ENCODE measurements at regions not wholly inside any gene's neighbourhood (a gene's known extent, or its start where the extent isn't known, plus 50 kb on each side); places are given as distances from the start of the nearest gene placed in this dataset.

- H3K4me3 ChIP-seq (ENCODE audit: low read depth, low read length): no peak overlapping the region
- no peak for DNase-seq (ENCODE audit: low read depth)
- TF ChIP-seq POLR2A (IDR thresholded peaks at IDR 0.05; ENCODE audit: extremely low read depth, insufficient read length) (no peak), MYC (IDR thresholded peaks at IDR 0.05; ENCODE audit: low read depth, low read length) (no peak), CTCF (IDR thresholded peaks at IDR 0.05; ENCODE audit: low read depth, low read length) (no peak), MAX (IDR thresholded peaks at IDR 0.05; ENCODE audit: low read depth, low read length) (no peak)
These were observed 60.9 kb upstream of the OSR1 start for GRCh38 chr2:19419211-19419880.

- TF ChIP-seq CTCF (IDR thresholded peaks at IDR 0.05; ENCODE audit: low read depth, low read length) (no peak), MAX (IDR thresholded peaks at IDR 0.05; ENCODE audit: low read depth, low read length) (no peak), MYC (IDR thresholded peaks at IDR 0.05; ENCODE audit: low read depth, low read length) (no peak)
- no peak for DNase-seq (ENCODE audit: low read depth)
- no peak overlapping the region for H3K4me3 ChIP-seq (ENCODE audit: low read depth, low read length)
These were observed 58.6 kb upstream of the OSR1 start for GRCh38 chr2:19416784-19417684.

GRCh38 chr2:19416083-19416482 is 57.7 kb upstream of the OSR1 start:
- DNase-seq (ENCODE audit: low read depth): no peak
- no peak for TF ChIP-seq MYC (IDR thresholded peaks at IDR 0.05; ENCODE audit: low read depth, low read length)
- no peak for TF ChIP-seq POLR2A (IDR thresholded peaks at IDR 0.05; ENCODE audit: extremely low read depth, insufficient read length)
- TF ChIP-seq CTCF (IDR thresholded peaks at IDR 0.05; ENCODE audit: low read depth, low read length): no peak
- no peak for TF ChIP-seq MAX (IDR thresholded peaks at IDR 0.05; ENCODE audit: low read depth, low read length)
- no peak overlapping the region for H3K4me3 ChIP-seq (ENCODE audit: low read depth, low read length)

- no peak for DNase-seq (ENCODE audit: low read depth)
- TF ChIP-seq MYC (IDR thresholded peaks at IDR 0.05; ENCODE audit: low read depth, low read length): no peak
- TF ChIP-seq POLR2A (IDR thresholded peaks at IDR 0.05; ENCODE audit: extremely low read depth, insufficient read length): no peak
- no peak for TF ChIP-seq MAX (IDR thresholded peaks at IDR 0.05; ENCODE audit: low read depth, low read length)
- TF ChIP-seq CTCF (IDR thresholded peaks at IDR 0.05; ENCODE audit: low read depth, low read length): no peak
- no peak overlapping the region for H3K4me3 ChIP-seq (ENCODE audit: low read depth, low read length)
These were observed 50.6 kb upstream of the OSR1 start for GRCh38 chr2:19409046-19409445.

GRCh38 chr2:19408592-19408991 is 50.2 kb upstream of the OSR1 start:
- no peak for DNase-seq (ENCODE audit: low read depth)
- TF ChIP-seq MYC (IDR thresholded peaks at IDR 0.05; ENCODE audit: low read depth, low read length) (no peak), MAX (IDR thresholded peaks at IDR 0.05; ENCODE audit: low read depth, low read length) (no peak), POLR2A (IDR thresholded peaks at IDR 0.05; ENCODE audit: extremely low read depth, insufficient read length) (no peak), CTCF (IDR thresholded peaks at IDR 0.05; ENCODE audit: low read depth, low read length) (no peak)
- H3K4me3 ChIP-seq (ENCODE audit: low read depth, low read length): no peak overlapping the region
